ENCODE measurements at regions not wholly inside any gene's neighbourhood (a gene's known extent, or its start where the extent isn't known, plus 50 kb on each side); places are given as distances from the start of the nearest gene placed in this dataset.

DNA sequence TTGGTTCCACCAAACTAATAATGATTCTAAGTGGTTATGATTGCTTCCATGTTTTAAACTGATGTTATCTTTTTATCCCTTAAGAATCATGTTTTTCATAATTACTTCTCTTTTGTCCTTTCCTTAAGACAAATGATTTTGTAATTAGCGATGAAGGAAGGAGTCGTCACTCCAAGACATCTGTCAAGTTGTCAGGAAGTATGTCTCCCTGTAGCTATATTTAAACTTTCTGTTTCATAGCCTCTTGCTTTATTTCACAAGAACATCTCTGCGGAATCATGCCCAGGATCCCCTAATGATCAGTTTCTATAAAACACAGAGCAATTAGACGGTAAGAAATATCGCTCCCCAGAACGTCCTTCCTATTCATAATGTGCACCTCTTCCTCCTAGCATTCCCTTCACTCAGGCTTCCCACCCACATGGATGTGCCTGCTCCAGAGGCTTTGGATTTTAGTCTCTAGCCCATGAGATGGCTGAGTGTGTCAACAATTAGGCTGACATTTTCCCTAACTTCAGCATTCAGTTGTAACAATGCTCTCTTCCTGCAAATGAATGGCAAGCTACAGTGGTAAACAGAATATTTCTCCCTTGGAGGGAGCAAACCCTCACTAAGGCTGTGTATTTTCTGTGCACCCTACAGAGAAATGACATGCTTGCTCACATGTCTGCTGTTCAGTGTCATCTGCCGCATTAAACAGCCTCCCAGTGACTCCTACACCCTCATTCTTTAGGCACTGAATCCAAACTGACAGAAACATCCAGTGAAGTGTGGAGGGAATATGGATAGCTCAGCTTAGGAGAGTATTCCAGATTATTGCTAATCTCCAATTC lies 879.6 kb upstream of the CELF4 start:
- DNase-seq (ENCODE audit: low read depth) = no peak
- H3K4me3 ChIP-seq (ENCODE audit: low read depth, low read length) = no peak overlapping the region
- TF ChIP-seq, protein P1, sequence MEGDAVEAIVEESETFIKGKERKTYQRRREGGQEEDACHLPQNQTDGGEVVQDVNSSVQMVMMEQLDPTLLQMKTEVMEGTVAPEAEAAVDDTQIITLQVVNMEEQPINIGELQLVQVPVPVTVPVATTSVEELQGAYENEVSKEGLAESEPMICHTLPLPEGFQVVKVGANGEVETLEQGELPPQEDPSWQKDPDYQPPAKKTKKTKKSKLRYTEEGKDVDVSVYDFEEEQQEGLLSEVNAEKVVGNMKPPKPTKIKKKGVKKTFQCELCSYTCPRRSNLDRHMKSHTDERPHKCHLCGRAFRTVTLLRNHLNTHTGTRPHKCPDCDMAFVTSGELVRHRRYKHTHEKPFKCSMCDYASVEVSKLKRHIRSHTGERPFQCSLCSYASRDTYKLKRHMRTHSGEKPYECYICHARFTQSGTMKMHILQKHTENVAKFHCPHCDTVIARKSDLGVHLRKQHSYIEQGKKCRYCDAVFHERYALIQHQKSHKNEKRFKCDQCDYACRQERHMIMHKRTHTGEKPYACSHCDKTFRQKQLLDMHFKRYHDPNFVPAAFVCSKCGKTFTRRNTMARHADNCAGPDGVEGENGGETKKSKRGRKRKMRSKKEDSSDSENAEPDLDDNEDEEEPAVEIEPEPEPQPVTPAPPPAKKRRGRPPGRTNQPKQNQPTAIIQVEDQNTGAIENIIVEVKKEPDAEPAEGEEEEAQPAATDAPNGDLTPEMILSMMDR (conservative IDR thresholded peaks at IDR 0.05; ENCODE audit: low read depth, low read length) = no peak

DNA sequence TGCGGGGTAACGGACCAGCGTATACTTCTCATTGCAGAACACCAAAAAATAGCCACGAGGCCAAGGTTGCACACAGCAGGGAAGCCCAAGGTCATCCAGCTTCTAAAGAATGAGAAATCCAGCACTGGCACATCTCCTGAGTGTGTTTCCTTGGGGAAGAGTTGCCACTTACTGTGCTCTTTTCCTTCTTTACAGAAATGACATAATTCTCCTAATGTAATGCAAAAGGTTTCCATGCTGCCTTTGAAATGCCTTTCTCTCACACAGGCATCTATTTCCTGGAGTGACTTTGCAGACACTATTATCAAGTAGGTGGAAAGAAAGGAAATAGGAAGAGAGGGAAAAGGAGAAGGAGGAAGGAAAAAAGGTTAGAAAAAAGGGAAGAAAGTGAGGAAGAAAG lies 862.1 kb upstream of the CELF4 start:
- no peak for DNase-seq (ENCODE audit: low read depth)
- no peak overlapping the region for H3K4me3 ChIP-seq (ENCODE audit: low read depth, low read length)
- TF ChIP-seq, protein P1 (conservative IDR thresholded peaks at IDR 0.05; ENCODE audit: low read depth, low read length) = no peak

DNA sequence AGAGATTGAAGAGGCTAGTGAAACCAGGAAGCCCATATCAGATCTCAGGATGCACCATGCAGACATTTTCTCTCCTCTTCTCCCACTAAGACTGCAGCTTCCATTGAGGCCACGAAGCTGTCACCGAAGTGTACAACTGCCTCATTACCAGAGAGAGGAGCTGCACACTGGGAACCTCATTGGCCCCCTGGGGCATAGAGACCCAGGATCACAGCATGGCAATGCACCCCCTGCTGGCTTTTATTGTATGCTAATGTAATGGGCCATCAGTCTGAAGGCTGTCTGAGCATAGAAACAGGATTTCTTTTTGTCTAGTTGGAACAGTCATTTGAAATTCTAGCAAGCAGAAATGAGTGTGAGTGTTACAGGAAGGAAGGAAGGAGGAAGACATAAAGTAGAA lies 861.6 kb upstream of the CELF4 start:
- H3K4me3 ChIP-seq (ENCODE audit: low read depth, low read length) = no peak overlapping the region
- DNase-seq (ENCODE audit: low read depth) = no peak
- TF ChIP-seq, protein P1 (conservative IDR thresholded peaks at IDR 0.05; ENCODE audit: low read depth, low read length) = no peak

DNA sequence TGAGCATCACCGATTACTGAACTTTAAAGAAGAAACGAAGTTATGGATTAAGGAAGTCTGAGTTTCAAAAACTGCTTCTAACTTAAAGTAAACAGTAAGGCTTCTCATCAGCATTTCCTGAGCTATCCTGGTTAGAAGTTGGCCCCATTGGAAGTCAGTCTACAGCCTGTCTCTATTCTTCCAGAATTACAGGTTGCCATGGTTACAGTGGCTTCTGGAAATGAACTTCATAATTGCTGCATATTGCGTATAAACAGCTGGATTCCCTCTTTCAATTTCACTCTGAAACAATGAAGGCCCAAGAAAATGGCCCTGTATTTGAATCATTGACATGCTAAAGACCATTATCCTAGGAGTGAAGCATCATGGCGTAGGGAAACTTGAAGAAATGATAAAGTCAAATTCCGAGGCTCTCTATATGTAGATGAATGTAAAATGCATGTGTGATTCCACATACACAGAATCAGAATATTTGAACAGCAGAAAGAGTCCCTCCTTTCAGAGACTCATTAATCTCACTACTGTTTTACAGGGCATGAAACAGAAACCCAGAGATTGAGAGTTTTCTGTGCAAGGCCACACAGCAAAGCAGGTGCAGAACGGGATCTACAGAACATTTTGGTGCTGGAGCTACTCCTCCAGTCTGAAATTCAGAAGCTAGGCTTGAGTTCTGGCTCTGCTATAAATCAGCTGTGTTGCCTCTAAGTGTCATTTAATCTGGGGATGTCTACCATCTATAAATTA lies 856.4 kb upstream of the CELF4 start:
- H3K4me3 ChIP-seq (ENCODE audit: low read depth, low read length) = no peak overlapping the region
- DNase-seq (ENCODE audit: low read depth) = no peak
- TF ChIP-seq, protein P1 (conservative IDR thresholded peaks at IDR 0.05; ENCODE audit: low read depth, low read length) = no peak

DNA sequence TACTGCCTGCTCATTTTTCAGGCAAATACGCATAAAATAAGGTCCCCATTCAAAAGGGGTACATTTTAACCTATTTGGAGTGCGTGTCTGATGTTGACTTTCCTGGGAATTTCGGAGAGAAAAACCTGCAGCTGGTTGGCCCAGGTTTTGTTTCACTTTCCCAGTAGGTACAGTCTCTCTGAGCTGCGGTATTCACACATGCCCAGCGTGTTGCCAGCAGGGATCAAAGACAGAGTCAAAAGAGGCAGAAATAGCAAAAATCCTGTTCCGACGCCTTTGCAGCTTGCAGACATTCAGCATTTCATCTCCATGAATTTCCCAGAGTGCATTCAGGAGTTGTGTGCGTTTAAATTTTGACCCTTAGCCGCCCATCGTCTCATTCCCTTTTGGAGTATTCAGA lies 855.4 kb upstream of the CELF4 start:
- TF ChIP-seq, protein P1 (conservative IDR thresholded peaks at IDR 0.05; ENCODE audit: low read depth, low read length) = no peak
- no peak for DNase-seq (ENCODE audit: low read depth)
- H3K4me3 ChIP-seq (ENCODE audit: low read depth, low read length) = no peak overlapping the region

DNA sequence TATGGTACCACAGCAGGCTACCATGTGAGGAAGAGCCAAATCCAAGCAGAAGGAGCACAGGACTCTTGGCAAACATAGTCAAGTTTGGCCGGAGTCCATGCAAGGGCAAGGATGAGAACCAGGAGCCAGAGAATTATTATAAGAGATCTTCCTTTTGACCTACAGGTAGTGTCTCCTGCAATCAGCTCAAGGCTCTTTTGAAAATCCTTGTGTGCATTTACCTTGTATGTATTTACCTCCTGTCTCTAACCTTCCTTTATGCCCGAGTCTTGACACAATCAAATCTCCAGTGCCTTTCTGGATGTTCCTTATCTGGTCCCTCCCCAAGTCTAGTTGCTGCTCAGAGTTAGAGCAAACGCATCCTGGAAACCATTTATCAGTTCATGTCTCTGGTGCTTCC lies 855.0 kb upstream of the CELF4 start:
- DNase-seq (ENCODE audit: low read depth) = no peak
- TF ChIP-seq, protein P1 (conservative IDR thresholded peaks at IDR 0.05; ENCODE audit: low read depth, low read length) = no peak
- H3K4me3 ChIP-seq (ENCODE audit: low read depth, low read length) = no peak overlapping the region
